Endodermal cell (in vitro differentiated cells): ENCODE measurements at regions not wholly inside any gene's neighbourhood (a gene's known extent, or its start where the extent isn't known, plus 50 kb on each side); places are given as distances from the start of the nearest gene placed in this dataset.
"Not testable (repeated sequence)": the region's sequence is repeated elsewhere in the genome, so short reads cannot be mapped to it uniquely, and the experiment has no call there.

Source experiments
- DNase-seq: peaks from one replicate; pipeline ENCODE4 v3.0.0-alpha.2; 2017
- H3K27ac ChIP-seq: 2 replicates; pipeline ENCODE4 v1.5.1; 2013; ENCODE audit warnings: mild to moderate bottlenecking, low read depth, low read length, moderate library complexity
- H3K27me3 ChIP-seq: 2 replicates; pipeline ENCODE4 v1.6.1; 2013; ENCODE audit warnings: mild to moderate bottlenecking, low read length, moderate library complexity; ENCODE audit not compliant: insufficient read depth, control insufficient read depth, poor library complexity, severe bottlenecking
- H3K36me3 ChIP-seq: 2 replicates; pipeline ENCODE4 v1.7.0; 2013; ENCODE audit warnings: mild to moderate bottlenecking, low read length, moderate library complexity; ENCODE audit not compliant: control insufficient read depth, insufficient read depth
- H3K4me1 ChIP-seq: one replicate; pipeline ENCODE4 v1.7.0; 2013; ENCODE audit warnings: low read length; ENCODE audit not compliant: control insufficient read depth, insufficient read depth
- H3K4me3 ChIP-seq: 2 replicates; pipeline ENCODE4 v1.5.1; 2013; ENCODE audit warnings: mild to moderate bottlenecking, low read length, moderate library complexity
- H3K9ac ChIP-seq: 2 replicates; pipeline ENCODE4 v1.6.1; 2013; ENCODE audit warnings: mild to moderate bottlenecking, low read length, moderate library complexity; ENCODE audit not compliant: poor library complexity, severe bottlenecking; ENCODE audit errors: extremely low read depth
- H3K9me3 ChIP-seq: 2 replicates; pipeline ENCODE4 v1.6.1; 2013; ENCODE audit warnings: mild to moderate bottlenecking, low read length, moderate library complexity; ENCODE audit not compliant: control insufficient read depth
- H3K27ac Mint-ChIP-seq: 2 replicates; pipeline ENCODE4 v1.8.0; 2020; ENCODE audit warnings: mixed read lengths
- H3K27me3 Mint-ChIP-seq: 2 replicates; pipeline ENCODE4 v1.8.0; 2021; ENCODE audit warnings: mild to moderate bottlenecking, mixed read lengths; ENCODE audit not compliant: insufficient read depth
- H3K36me3 Mint-ChIP-seq: 2 replicates; pipeline ENCODE4 v1.8.0; 2020; ENCODE audit warnings: low read depth, mixed read lengths
- H3K4me1 Mint-ChIP-seq: 2 replicates; pipeline ENCODE4 v1.8.0; 2020; ENCODE audit warnings: mixed read lengths
- H3K4me3 Mint-ChIP-seq: 2 replicates; pipeline ENCODE4 v1.8.0; 2020; ENCODE audit warnings: mild to moderate bottlenecking, moderate library complexity, mixed read lengths
- H3K9me3 Mint-ChIP-seq: 2 replicates; pipeline ENCODE4 v1.8.0; 2020; ENCODE audit warnings: mild to moderate bottlenecking, mixed read lengths
- CTCF ChIP-seq: fragments of 200-600 bp; sonication (generic); conservative IDR thresholded peaks from 2 replicates; pipeline ENCODE4 v1.5.0; 2021; ENCODE audit warnings: antibody characterized with exemption, mild to moderate bottlenecking
- WGBS, 2 experiments: methylation state at CpG; one replicate each; pipeline versions ENCODE4 v1.1.5 to v1.1.7; 2013; ENCODE audit warnings: missing lambda C conversion rate in 2 of 2, mixed read lengths in 1 of 2; ENCODE audit not compliant: insufficient coverage in 1 of 2, insufficient read length in 1 of 2; 5-methylcytosine and 5-hydroxymethylcytosine counted together

GRCh38 chr3:166836836-166837235 is 543.3 kb downstream of the ZBBX start:
- H3K27me3 Mint-ChIP-seq = no peaks in the 10 kb centered on the region
- Histone ChIP-seq H3K4me1 (no peaks in the 10 kb centered on the region), H3K27ac (no peak overlapping the region), H3K27me3 (no peaks in the 10 kb centered on the region), H3K36me3 (no peaks in the 10 kb centered on the region), H3K9ac (no peak overlapping the region), H3K4me3 (no peak overlapping the region), H3K9me3 (no peaks in the 10 kb centered on the region)
- no peaks in the 10 kb centered on the region for H3K9me3 Mint-ChIP-seq
- DNase-seq = no peak
- TF ChIP-seq CTCF = no peak
- H3K36me3 Mint-ChIP-seq = no peaks in the 10 kb centered on the region
- no peak overlapping the region for H3K4me3 Mint-ChIP-seq
- no peak overlapping the region for H3K27ac Mint-ChIP-seq
- no peaks in the 10 kb centered on the region for H3K4me1 Mint-ChIP-seq
- 90% methylated on average over 1 of the region's 1 CpG; no CpG with 5 or more reads in 1 of the 2 experiments for WGBS, 2 experiments

GRCh38 chr3:166829896-166830295 is 550.2 kb downstream of the ZBBX start:
- no peak overlapping the region for H3K9ac ChIP-seq
- DNase-seq = no peak
- H3K4me1 ChIP-seq = no peaks in the 10 kb centered on the region
- Mint-ChIP-seq H3K36me3 (peaks cover 16% of the 10 kb centered on the region), H3K27me3 (no peaks in the 10 kb centered on the region), H3K4me3 (no peak overlapping the region), H3K9me3 (peaks cover 24% of the 10 kb centered on the region), H3K4me1 (no peaks in the 10 kb centered on the region), H3K27ac (no peak overlapping the region)
- no peak for TF ChIP-seq CTCF
- no peak overlapping the region for H3K27ac ChIP-seq
- peaks cover 4% of the 10 kb centered on the region for H3K9me3 ChIP-seq
- peak overlapping the region; percentile 2 for H3K4me3 ChIP-seq
- no peaks in the 10 kb centered on the region for H3K36me3 ChIP-seq
- 88% methylated on average over 3 of the region's 3 CpGs; no CpG with 5 or more reads in 1 of the 2 experiments for WGBS, 2 experiments
- no peaks in the 10 kb centered on the region for H3K27me3 ChIP-seq

- no peaks in the 10 kb centered on the region for H3K9me3 Mint-ChIP-seq
- Histone ChIP-seq H3K4me3 (no peak overlapping the region), H3K9ac (no peak overlapping the region), H3K9me3 (no peaks in the 10 kb centered on the region), H3K27ac (no peak overlapping the region), H3K36me3 (no peaks in the 10 kb centered on the region), H3K27me3 (no peaks in the 10 kb centered on the region), H3K4me1 (no peaks in the 10 kb centered on the region)
- no peak for DNase-seq
- TF ChIP-seq CTCF = no peak
- H3K36me3 Mint-ChIP-seq = no peaks in the 10 kb centered on the region
- H3K27ac Mint-ChIP-seq = no peak overlapping the region
- no peaks in the 10 kb centered on the region for H3K27me3 Mint-ChIP-seq
- no peaks in the 10 kb centered on the region for H3K4me1 Mint-ChIP-seq
- no peak overlapping the region for H3K4me3 Mint-ChIP-seq
Observed at GRCh38 chr3:166818464-166818863, 561.6 kb downstream of the ZBBX start.

DNA sequence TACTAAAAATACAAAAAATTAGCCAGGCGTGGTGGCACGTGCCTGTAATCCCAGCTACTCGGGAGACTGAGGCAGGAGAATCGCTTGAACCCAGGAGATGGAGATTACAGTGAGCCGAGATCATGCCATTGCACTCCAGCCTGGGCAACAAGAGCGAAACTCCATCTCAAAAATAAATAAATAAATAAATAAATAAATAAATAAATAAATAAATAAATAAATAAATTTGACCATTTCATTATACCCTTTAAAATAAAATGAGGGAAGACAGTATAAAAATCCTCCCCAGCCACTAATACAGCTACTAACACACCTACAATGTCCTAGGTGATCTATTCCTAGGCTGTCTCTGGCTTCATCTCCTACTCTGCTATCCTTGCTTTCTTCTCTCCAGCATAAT is 562.8 kb downstream of the ZBBX start:
- not testable (repeated sequence) for H3K9me3 Mint-ChIP-seq
- WGBS, 2 experiments = 97% methylated on average over 4 of the region's 6 CpGs; no CpG with 5 or more reads in 1 of the 2 experiments

More for the DNA sequence above, 562.8 kb downstream of the ZBBX start:
- not testable (repeated sequence) for H3K4me3 Mint-ChIP-seq, H3K4me3 ChIP-seq, H3K27me3 Mint-ChIP-seq, H3K4me1 Mint-ChIP-seq, H3K4me1 ChIP-seq, H3K36me3 ChIP-seq, H3K36me3 Mint-ChIP-seq, DNase-seq, H3K27ac ChIP-seq, H3K27me3 ChIP-seq, H3K9me3 ChIP-seq, H3K27ac Mint-ChIP-seq, H3K9ac ChIP-seq
